GM21786 (cell line): ENCODE measurements at regions not wholly inside any gene's neighbourhood (a gene's known extent, or its start where the extent isn't known, plus 50 kb on each side); places are given as distances from the start of the nearest gene placed in this dataset.
A peak's percentile ranks its signal among the peaks of the same experiment; 100 is the strongest.

Experiments used
- ATAC-seq: cut with Tn5 transposase; IDR thresholded peaks from one replicate; pipeline ENCODE4 v1.9.1; 2021; ENCODE audit not compliant: unreplicated experiment

DNA sequence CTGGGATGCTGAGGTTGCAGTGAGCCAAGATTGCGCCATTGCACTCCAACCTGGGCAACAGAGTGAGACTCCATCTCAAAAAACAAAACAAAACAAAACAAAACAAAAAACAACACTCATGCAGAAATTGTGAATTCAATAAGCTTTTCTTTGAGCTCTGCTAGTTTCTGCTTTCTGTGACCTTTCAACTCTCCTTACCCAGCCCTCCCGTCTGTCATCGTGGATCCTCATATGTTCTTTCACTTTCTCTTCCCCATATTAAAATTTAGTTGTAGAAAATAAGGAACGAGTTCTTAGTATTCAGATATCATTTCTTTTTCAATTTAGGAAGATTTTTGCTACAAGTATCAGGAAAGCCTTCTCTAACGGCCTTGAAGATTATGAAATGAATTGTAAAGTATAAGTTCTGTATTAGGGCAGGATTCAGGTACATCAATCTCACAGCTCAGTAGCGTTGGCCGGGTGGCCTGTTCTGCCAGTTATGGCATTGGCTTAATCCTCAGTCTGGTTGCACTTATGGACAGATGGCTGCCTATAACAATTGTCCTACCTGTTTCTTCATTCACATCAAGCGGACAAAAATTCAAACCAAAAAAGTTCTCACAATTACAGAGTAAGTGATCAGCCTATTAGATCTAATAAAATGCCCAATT, 1167.0 kb downstream of the SORCS3 start:
- peak; percentile 64 for ATAC-seq

DNA sequence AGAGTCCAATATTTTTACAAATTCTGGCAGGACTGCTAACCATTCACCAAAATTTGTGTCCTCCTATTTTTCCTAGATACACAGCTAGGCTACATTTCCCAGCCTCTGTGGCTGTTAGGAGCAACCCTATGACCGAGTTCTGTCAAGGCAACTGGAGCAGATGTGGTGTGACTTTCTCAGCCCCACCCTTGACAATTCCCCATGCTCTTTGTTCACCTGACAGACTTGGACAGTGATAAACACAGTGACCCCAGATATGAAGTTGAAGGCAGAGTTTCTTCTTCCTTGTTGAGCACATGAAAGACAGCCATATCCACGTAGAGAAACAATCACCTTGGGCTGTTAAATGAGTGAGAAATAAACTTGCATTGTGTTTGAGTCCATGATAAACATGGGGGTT, 1162.1 kb downstream of the SORCS3 start:
- no peak for ATAC-seq

DNA sequence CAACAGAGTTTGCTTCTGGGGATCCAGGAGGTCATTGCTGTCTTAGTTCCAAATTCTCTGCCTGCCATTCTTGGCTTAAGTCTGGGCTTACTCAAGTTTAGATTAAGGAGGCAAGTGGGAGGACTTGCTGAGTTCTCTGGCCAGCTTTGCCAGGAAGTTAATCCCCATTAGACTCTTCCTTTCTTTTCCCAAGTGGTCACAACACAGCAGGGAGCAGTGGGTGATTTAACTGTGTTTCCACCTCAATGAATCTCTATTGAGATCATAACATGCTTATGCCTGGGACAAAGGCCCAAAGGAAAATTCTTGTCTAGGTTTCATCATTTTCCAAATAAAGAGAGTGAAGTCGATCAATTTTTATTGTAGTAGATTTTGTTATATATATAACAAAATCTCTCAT, 1159.6 kb downstream of the SORCS3 start:
- no peak for ATAC-seq

DNA sequence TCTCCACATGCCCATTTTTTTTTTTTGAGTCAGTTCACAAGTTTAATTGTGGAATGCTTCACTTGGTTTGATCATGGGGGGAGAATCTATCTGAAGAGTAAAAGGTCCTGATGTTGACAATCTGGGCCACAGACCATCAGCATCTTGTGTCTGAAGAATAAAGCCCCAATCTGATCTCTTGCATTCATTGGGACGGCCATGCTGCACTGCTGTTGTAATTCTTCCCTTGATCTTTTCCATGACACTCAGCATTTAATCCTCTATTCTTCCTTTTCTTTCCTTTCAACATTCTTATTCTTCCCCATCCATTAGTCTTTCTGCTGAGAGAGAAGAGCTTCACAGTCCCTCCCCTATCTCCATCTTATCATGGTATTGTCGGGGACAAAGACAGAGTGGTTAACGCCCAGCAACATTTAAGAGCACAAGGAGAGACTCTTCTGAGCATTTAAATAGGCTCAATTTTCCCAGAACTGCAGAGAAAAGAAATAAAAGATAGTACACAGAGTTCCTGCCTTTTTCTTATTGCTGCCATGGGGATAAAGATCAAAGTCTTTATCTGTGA, 1157.3 kb downstream of the SORCS3 start:
- no peak for ATAC-seq

DNA sequence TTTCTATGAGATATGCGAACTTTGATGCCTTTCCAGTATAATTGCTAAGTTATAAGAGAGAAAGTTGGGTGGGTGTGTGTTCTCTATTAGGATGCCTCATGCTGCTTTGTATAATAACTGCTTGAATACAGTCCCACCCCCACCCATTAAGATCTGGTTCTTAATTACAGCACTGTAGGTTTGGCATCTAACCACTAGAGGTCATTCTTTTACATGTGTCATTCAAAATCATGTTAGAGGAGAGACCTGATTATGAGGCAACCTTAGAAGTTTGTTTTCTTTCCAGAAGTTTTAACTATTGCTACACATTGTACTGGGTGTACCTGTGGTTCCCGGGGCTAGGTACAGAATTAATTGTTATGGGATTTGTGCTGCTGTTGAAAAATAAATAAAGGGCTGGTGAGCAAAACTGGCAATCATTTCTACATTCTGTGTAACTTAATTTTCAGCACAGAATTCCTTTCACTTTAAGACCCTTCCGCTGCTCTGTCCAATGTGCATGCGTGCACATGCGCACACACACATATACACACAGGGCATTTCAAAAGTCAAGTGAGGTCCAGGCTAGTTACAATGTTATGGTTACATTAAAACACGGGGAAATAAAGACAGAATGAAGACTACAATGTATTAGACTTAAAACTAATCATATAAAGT, 1156.3 kb downstream of the SORCS3 start:
- ATAC-seq, result peak; percentile 92

DNA sequence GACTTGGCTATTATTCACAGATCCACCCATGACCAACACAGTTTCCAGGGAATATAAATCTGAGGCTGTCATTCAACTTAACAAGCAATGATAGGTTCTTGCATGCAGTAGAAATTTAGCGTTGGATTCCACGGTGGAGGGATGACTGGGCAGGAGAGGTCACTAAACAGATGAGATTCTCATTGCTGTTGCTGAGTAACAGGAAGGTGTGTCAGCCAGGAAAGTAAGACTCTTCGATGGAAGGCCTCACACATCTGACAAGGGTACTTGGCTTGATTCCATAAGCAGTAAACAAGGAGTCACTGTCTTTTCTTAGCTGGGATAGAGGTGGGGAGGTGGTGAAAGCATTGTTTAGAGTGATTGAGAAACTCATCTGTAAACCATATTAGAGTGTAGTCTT, 1152.0 kb downstream of the SORCS3 start:
- no peak for ATAC-seq

DNA sequence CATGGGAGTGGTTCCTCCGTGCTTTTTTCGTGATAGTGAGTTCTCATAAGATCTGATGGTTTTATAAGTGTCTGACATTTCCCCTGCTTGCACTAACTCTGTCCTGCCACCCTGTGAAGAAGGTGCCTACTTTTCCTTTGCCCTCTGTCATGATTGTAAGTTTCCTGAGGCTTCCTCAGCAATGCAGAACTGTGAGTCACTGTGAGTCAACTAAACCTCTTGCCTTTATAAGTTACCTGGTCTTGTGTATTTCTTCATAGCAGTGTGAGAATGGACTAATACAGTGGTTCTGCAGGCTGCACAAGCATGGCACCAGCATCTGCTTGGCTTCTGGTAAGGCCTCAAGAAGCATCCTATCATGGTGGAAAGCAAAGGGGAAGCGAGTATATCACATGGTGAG, 1144.6 kb downstream of the SORCS3 start:
- ATAC-seq, result no peak

DNA sequence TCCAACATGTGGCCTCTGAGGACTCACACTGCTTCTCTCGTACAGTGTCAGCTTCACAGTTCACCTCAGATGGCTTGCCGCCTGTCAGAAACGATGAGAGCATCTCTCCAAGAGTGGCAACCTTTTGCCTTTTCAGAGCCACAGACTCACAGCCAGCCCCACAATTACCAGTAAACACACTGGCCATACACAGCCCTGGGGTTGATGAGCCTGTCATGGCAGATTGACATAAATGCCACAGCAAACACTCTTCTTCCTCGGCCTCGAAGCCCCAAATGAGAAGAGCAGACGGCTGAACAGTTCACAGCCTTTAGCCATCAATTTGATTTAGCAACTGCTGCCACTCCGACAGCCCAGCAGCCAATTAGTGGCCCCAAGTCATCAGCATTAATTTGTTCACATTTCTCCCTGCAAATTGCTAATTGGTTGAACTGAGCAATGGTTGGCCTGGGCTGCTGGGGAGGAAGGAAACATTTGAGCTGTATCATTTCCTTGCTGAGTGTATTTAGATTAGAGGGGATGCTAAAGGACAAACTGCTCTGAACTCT, 1142.9 kb downstream of the SORCS3 start:
- ATAC-seq, result no peak

DNA sequence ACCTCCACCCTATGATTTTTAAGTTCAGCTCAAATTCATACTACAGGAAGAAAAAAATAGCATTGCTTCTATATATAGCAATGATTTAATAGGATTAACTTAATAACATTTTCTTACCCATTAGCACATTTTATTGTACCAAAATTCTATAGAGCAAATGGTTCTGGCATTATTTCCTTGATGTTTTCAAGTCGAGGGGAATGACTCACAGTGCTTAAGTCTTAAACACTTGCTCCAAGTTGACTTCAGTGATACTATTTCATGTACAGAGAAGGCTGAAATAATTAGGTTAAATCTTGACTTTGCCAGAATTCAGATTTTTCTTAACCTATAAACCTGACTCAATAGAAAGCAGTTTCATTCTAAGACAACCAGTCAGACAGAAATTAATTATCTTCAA, 1133.8 kb downstream of the SORCS3 start:
- ATAC-seq, result no peak

DNA sequence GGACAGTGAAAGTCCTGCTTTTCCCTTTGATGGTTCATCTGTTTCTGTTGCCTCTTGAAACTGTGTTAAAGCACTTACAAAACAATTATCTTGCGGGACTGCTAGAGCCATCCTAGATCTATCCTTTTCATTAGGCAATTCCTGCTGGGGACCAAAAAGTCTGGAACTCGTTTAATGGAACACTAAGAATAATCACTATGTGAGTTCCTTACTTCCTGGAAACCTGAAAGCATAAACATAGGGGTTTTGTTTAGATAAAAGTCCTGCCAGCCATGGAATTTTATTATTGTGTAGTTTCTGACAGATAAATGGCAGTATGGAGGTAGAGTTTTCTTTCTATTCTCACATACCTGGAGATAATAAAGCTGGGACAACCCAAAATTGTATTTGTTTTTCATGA, 1133.3 kb downstream of the SORCS3 start:
- no peak for ATAC-seq

DNA sequence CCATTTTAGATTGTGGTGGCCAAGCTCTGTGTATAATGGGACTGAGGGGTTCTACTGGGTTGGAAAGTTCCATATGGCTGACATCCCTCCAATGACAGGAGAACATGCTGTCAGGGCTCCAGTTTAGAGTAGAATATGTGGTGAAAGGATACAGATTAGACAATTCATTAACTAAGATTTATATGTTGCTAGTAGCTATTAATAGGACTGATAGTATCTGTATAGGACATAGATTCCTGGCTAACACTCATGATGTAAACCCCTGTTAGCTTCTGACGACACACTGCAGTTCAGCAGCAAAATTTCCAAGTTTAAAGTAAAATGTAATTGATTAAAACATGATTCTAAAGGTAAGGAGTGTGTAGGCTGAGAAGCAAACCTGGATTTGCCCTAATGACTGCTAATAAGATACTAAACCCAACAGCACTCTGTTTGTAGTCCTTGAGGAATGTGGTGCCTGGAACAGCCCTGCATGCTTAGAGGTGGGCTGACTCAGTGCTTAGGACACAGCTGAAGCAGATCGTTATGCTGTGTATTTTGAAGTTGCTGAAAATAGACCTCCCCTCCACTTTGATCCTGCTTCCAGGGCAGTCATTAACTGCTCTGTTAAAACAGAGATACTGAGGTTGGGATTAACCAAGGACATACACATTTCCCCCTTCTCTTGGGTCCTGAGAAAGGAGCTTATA, 1129.6 kb downstream of the SORCS3 start:
- no peak for ATAC-seq

DNA sequence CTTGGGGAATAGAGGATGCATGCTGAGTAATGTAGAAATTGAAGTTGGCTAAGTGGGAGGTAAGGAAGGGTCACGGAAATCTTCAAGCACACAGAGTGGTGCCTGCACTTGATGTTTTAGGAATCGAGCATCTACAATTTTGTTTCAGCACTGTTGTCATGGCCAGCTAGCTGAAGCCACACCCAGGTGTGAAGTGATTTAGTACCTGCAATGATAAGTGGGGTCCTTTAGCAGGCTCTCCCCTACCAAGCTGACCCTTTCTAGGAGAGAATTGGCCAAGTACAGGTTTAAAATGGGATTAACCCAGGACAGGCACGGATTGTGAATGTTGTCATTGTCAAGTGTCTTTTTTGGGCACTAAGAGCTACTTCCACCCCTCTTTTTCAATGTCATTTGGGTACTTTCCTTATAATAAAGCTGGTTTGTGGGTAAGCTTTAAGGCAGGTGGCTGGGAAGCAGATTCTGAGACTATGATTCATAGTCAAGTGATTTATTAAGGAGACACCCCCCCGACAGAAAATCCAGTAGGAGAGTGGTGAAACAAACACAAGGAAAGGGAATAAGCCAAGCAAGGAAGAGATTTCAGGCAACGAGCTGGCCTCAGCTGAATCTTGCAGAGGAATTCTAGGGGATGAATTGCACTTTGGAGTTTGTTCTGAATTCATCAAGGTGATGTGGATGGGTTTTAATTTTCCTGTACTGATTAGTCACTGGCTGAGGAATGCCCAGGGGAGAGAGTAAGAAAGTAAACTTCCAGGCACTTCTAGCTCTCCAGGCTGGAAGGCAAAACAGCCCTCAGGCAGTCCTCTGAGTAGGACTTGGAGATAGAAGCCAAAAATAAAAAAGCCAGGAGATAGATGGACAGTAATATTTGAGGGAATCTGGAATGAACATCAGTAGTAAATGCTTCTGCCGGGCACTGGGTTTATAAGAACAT, 1128.4 kb downstream of the SORCS3 start:
- no peak for ATAC-seq

DNA sequence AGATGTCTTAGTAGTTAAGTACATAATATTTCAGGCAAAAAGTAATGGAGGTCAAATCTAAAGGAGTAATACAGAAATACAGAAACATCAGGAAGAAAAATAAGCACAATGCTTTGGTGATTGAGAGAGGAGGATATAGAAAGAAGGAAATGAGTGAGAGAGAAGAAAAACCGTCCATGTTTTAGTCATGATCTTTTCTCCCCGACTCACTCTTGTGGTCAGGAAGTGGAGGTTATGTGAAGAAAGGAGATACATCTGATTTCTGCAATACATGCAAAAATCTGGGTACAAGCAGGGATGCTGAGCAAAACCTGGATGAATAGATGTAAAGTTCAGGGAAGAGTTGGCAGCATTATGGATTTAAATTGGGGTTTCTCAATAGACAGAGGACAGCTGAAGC, 1122.5 kb downstream of the SORCS3 start:
- ATAC-seq, result no peak

DNA sequence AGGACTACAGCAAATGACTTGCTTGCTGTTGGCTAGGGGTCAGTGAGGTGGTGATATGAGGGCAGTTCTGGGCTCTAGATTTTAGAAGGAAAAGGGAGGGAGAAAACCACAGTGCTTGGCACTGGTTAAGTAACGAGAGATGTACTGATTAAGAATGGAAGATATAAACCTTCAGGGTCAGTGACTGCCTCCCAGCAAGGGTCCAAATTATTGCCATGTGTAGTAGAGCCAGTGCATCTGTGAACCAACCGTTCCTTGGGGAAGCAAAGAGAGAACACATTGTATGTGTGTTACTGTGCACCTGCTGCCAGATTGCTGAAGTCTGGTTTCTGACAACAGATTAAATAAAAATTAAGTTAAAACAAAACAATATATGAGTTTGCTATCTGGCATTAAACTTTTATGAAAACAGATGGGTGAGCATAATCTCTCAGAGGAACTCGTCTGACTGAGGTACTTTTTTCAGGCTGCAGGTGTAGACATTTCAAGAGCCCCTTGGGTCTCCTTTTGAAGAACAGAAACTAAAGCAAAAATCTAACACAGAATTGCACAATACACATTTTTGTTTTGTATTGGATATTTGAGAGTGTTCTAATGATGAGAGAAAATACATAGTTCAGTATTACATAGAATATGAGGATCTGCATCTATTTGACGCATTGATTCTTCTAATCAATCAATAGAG, 1120.6 kb downstream of the SORCS3 start:
- no peak for ATAC-seq

DNA sequence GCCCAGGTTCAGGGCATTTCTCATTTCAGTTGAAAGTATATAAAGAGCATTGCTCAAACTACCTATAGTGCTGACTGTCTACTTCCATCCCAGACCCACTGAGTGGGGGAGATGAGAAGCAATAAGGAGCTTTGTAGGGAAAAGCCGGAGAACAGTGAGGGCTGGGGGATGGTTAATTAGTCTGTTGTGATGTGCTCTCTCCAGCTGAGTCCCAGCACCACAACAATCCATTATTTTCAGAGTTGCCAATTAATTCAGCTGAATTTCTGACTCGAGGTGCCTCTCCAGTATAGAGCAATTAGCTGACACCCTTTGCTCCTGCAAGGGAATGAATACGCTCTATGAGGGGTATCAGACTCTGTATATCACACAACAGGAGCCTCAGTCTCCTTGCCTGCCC, 1118.6 kb downstream of the SORCS3 start:
- no peak for ATAC-seq

DNA sequence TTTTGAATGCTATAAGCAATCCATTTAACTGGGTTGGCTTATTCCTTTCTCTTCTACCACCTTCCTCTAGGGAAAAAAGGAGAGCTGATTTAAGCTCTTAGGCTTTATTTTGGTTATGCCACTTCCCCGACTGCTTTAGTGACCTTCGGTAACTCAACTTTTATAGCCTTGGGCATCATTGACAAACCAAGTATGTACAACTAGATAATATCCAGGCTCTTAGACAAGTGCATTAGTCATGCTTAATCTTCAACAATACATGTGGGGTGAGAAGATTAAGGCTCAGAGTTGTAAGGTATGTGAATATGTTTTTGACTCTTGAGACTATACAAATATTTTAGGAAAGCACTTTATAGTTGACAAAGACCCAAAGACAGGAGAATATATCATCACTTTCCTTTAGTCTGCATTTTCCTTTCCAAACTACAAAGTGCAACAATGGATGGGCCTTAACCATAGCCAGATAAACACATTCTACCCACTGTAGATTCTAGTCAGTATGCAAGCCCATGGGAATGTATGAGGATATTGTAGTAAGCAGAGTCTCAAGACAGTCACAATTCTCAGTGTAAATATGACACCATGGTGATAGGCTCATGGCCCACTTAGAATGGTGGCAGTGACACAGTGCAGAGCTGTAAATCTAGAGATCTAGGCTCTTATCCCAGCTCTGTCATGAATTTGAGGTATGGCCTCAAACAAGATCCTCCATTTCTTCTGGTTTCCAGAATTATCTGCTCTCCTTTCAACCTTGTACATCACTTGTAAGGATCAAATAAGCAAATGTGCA, 1117.3 kb downstream of the SORCS3 start:
- ATAC-seq, result no peak

DNA sequence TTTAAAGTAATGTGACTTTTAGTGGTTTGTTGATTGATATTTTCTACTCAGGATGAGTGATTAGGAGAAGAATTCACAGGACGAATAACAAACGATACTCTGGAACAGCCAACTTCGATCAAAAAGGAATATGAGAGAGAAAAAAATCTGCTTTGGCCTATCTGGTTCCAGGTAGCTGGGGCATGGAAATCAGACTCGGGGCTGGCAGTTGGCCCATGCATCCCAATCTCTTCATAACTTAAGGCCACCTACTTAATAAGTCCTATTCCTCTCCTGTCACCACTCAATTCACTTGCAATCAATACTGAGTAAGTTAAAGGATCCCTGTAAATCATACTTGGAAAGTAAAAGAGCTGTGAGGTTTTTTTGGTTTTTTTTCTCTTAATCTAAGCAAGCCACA, 1116.2 kb downstream of the SORCS3 start:
- ATAC-seq, result no peak

DNA sequence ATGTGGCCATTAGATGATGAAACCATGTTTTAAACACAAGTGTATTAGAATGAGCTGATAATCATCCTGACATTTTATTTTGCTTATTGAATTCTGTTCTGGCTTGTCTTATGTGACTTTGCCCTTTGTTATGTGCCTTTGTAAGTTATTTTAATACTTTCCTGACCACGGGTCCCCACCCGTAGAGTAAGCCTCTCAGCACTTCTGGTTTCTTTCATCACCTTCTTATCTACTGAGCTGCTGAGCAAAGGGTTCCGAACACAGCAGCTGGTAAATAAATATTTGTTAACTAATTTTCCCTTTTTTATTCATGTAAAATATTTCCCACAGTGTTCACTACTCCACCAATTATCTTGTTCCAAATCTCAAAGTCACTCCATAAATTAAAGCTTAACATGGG, 1115.3 kb downstream of the SORCS3 start:
- no peak for ATAC-seq

DNA sequence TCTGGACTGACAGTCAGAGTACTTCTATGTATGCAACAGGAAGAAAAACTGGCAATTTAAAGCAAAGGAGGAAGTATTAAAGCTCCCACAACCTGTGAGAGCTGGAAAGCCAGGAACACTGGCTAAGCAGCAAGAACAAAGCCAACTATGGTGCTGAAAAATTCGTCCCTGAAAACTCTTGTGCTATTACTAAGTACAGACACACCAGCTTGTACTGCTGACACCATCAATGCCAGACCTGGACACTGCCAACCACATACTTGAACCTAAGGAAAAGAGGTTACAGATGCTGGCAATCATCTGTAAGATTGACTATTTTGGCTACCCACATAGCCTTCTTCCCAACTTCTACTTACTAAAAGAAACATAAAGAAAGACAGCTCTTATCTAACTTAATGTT, 1110.6 kb downstream of the SORCS3 start:
- no peak for ATAC-seq
